Activated T-cell treated with anti-CD3 and anti-CD28 coated beads for 1 hour (primary cell): ENCODE measurements at regions not wholly inside any gene's neighbourhood (a gene's known extent, or its start where the extent isn't known, plus 50 kb on each side); places are given as distances from the start of the nearest gene placed in this dataset.

Experiments used
- DNase-seq: peaks from one replicate; pipeline ENCODE4 v3.0.0-alpha.2; 2020; ENCODE audit warnings: low read depth

DNA sequence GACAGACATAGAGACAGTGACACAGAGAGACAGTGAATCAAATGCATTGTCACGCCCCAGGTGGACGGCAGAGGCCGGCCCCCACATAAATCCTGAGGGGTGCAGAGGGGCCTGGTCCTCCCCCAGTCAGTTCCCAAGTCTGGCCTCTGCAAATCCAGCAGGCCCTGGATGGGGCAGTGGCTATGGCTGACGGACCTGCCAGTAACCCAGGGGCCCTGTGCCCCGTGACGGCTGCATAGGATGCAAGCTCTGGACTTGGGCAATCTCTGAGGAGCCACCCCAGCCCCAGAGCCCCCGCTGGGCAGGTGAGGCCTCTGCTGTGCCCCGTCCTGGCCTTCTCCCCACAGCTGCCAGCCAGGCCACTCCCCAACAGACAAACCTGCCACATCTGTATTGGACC lies 204.5 kb downstream of the BRD1 start:
- no peak for DNase-seq

DNA sequence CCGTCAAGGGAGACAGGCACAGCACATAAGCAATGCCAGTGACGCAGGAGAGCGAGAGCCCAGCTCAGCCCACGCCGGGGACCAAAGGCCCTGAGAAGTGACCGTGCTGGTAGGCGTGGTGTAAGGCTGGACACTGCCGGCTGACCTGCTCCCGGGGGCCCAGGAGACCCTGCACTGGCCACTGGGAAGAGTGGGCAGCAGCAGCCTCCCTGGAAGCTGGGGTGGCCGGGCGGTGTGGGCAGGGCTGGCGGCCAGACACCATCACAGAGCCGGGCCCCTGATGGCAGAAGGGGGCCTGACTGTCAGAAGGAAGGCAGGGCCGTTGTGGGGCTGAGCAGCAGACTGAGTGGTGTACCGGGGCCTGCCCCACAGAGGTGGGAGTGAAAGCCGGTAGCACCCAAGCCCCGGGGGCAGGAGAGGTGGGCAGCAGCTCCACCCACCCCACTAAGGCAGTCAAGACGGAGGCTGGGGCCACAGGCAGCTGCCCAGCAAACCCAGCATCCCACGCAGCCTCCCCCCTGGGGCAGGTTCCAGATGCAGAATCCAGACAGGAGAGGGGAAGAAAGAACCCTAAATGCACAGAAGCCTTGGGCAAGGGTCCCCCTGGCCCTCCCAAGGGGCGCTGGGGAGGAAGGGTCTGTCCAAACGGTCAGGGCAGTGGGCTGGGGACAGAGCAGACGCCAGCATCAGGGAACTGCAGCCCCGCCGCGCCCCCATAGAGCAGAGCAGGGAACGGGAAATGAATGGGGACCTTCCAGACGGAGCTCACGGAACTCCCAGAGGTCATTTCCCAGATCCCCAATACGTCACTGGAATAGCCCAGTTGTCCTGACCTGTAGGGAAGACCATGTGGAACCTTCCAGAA lies 205.2 kb downstream of the BRD1 start:
- DNase-seq = no peak

DNA sequence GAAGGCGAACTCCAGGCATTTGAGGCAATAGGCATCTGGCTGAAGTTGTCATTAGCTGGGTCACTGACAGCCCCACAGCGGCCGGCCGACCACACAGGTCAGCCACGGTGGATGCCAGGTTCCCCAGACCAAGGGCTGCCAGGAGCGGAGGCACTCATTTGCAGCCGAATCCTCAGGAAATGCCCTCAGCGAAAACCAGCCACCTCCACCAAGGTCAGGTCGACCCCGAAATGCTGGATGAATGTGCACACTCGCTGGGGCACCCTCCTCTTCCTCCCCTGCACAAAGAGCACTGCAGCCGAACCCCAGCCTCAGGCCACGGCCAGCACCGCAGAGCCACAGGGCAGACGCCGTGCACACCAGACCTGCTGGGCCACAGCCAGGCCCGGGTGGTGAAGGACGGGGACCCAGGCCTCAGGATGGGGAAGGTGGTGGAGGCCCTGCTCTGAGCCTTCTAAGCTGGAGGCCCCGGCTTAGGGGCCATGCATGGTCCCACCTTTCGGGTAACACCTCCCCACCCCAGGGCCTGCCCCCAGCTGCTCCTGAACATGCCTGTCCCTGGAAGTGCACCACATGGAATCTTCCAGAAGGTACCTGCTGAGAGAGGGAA lies 206.0 kb downstream of the BRD1 start:
- DNase-seq = no peak

DNA sequence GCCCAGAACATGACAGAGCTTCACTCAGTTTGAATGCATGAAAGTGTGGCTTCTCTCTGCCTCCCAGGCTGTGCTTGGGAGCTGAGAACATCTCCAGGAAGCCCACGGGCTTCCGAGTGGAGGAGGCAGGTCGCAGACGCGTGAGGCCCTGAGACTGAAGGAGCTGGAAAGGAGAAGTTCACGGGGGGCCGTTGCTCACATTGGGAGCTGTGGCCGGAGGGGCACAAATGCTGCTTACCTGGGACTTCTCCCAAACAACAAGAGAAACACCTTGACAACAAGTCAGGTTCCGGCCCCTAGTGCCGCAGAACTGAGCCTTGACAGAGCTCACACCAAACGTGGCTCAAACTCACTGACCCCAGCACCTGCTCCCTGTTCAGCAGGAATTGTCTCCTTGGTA lies 207.0 kb downstream of the BRD1 start:
- DNase-seq = no peak

DNA sequence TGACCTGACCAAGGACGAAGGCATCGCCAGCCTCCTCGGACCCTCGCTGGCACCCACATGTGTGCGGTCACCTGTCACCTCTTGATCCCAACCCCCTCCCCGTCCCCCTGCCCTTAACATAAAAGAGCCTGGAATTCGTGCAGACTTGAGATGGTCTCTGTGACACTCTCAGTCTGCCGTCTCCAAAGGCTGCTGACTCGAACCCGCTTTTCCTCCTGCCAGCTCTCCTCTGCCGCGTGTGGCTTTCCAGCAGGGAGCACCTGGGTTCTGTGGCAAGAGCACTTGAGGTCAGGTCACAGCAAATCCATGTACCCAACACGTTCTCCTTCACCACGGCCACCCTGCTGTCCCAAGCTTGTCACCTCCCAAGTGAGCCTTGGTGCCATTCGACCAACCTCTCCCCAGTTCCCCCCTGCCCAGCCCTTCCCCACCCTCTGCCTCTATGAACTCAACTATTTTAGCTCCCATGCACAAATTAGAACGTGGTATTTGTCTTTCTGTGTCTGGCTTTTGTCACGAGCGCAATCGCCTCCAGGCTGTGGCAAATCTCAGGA lies 207.6 kb downstream of the BRD1 start:
- no peak for DNase-seq

DNA sequence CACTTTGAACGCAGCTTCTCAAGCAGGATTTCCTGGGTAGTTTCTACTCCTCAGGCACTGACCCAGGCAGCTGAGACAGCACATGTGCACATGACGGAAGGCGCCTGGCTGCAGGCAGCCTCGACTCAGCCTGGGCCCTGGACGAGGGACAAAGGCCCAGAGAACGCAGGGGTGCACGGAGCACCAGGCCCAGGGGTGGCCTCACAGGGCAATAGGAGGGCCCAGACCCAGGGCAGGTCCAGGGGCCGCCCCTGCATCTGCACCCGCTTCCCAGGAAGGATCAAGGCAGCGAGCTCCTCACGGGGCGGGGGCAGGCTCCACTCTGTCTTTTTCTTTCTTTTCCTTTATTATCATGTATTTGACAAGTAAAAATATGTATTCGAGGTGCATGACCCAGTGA lies 208.4 kb downstream of the BRD1 start:
- DNase-seq = no peak

DNA sequence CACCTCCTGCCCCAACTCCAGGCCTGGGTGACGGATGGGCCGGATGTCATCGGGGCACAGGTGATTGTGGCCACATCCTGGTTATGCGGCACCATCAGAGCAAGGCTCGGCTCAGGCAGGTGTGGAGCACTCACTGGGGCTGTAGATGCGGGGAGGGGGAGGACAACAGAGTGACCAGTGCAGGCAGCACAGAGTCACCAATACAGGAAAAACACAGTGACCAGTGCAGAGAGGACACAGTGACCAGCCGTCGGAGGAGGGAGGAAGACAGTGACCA lies 209.1 kb downstream of the BRD1 start:
- DNase-seq = no peak

DNA sequence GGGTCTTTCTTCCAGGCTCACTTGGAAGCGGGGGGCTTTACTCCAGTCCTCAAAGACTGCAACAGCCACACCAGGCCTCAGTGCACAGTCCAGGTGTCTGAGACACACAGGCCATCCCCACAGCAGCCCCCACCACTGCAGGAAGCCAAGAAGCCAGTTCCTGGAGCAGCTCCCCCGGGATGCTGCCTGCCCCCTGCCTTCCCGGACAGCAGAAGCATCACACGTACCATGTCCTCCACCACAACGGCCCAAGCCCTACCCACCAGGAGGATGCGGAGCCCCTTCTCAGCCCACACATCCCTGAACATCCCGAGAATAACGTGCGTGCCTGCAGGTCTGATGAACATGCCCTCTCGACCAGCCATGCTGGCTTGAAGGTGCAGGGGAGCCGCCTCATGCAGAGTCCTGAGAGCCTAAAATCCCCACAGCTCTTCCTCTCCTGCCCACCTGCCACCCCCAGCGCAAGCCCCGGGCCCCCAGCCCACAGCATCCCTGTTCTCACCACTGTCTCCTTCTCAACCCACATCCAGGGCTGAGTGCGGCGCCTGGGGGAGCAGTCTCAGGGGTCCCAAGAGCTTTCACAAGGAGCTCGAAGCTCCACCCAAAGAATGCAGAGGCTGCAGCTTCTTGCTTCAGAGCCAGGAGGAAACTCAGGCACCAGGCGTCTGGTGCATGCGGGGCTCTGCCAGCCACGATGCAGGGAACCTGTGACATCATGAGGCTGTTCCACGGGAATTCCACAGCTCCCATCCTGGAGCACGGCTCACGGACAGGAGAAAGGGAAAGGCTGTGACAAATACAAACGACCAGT lies 209.6 kb downstream of the BRD1 start:
- no peak for DNase-seq

DNA sequence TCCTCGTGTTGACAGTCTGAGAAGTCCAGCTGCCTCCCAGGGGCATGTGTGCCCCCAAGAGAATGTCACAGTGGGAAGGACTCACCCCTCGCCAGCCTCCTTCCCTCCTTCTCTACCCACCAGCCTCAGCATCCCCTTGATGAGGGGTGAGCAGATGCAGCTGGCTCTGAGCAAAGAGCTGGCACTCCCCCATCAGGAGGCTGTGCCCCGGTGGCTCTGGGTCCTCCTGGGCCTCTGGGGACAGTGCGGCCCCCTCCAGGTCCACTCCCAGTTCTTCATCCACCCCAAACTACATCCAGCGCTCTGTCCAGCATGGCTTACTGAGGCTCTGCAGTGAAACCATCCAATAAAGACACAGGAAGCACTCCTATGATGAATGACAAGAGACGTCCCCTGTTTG lies 210.4 kb downstream of the BRD1 start:
- no peak for DNase-seq

DNA sequence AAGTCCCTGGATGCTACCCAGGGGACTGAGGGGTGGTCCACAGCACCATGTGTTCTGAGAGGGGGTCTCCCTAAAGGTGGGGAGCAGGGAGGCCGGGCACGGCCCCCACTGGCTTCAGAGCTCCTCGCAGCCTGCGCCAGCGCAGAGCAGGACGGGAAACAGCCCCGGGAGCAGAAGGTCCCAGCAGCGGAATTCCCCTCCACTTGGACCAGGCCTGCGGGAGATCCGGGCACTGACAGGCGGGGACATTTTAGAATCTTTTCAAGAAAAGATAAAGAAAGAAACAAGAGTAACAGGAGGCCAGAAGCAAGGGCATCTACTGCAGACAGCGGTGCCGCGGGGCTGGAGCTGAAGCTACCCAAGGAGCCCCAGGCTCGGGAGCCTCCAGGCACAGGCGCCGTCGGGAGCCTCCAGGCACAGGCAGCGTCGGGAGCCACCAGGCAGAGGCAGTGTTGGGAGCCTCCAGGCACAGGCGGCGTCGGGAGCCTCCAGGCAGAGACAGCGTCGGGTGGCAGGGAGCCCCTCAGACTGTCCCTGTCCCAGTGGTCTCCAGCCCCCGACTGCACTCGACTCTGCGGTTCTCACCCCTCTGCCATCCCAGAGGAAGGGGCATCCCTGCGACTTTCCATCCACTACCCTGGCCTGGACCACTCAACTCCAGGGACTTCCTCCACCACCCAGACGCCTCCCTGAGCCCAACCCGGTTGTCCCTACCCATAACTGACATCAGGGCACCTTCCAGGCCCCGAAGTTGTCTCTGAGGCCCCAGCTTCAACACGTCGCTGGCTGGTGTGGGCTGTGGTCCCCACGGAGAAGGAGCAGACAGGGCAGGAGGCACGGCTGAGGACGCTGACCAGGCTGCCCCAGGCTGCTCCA lies 211.1 kb downstream of the BRD1 start:
- no peak for DNase-seq

DNA sequence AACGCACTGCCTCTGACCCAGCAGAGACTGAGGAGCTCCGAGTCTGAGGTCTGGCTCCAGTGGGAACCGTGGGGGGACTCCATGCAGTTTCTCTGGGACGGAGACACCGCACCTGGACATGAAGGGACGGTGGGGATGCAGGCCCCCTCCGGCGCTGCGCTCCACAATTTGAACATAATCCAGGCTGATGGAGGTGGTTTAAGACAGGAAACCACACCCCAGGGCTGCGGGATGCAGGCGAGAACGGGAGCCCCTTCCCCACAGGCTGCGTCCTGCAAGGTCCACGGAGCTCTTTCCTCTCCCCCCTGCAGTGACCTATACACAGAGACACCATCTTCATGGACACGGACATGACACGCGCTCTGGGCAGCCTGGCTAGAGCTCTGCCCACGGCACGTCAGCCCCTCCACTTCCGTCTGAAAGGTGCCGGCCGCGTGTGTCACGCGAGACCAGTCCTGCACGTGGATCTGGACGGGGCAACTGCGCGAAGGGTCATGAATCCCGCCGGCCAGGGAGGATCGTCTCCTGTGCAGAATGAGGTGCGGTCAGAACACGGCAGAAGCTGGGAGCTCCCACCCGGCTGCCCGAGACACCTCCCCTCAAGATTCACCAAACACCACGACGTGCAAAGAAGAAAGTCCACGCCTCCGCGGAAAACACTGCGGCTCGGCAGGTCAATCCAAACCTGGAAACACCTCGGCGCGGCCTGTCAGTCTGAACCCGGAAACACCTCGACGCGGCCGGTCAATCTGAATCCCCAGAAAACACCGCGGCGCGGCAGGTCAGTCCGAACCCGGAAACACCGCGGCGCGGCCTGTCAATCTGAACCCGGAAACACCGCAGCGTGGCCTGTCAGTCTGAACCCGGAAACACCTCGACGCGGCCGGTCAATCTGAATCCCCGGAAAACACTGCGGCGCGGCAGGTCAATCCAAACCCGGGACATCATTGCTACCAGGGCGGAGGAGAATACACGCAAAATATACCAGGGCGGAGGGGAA lies 212.4 kb downstream of the BRD1 start:
- no peak for DNase-seq

DNA sequence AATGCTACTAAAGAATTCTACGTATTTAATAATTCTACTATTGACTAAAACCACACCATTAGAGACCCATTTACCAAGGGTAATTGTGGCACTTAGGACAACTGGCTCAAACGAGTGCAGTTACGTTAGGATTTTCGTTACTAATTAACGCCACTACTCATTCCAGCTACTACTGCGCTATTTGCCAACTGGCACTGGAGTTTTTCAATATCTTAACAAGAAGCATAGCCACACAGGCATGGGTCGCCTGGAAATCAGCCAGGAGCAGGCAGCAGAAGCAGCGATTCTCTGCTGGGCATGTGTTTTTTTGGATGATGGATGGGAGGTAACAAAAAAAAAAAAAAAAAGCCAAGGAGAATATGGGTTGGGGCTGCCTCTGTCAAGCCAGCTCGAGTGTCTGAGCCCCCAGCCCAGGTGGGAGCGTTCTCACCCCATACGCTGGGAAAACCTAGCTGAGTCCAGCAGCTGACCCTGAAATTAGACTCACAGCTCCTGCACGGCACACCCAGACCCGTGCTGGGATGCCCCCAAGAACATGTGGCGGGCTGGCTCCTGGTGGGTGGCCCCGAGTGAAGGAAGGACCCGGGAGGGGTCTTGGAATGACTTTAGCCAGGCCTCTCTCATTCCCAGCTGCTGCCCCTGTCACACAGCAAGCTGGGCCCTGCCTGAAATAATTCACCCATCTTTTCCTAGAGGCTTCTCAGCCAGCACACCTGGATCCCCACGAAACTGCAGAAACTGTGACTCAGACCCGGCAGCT lies 214.0 kb downstream of the BRD1 start:
- DNase-seq = no peak

DNA sequence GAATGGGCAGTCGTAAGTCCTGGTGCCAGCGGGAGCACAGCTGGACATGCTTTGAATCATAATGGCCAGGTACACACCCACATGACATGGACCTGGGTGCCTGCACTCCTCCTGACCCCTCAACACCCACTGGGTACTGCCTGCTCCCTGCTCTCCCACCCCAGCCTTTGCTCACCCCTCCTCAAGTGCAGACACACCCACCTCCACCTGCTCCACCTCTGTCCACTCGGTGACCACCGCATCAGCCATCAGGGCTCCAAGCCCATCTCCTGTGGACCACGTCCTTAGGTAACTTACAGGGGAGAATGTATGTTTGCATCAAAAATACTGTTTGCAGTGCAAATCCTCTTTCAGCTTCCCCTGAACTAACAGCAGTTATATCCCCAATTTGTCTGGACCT lies 214.6 kb downstream of the BRD1 start:
- no peak for DNase-seq

DNA sequence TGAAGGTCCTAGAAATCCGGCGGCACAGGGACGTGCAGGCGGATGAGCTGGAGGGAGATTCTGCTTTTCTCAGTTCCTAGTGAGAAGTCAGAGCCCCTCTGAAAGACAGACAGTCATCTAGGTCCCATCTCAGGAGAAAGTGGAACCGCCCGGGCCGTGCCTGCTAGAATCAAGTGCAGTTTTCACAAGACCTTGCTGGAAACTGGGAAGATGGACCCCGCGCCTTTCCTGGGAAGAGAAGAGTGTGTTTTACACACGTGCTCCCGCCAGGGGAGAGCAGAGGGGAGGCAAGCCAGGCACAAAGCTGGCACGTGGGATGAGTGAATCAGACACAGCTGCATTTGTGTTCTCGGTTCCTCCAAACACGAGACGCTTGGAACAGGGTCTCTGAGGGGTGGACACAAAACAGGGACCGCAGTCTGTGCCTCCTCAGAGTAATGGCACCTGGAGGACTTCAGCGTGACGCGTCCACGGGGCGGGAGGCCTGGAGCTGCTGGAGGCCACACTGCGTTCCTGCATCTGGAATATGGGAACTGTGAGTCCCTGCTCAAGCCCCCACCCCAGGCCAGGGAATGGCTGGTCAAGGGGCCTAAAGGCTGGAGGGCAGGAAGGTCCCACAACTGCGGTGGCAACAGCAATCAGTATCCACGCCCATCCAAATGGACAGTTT lies 218.3 kb downstream of the BRD1 start:
- DNase-seq = no peak

DNA sequence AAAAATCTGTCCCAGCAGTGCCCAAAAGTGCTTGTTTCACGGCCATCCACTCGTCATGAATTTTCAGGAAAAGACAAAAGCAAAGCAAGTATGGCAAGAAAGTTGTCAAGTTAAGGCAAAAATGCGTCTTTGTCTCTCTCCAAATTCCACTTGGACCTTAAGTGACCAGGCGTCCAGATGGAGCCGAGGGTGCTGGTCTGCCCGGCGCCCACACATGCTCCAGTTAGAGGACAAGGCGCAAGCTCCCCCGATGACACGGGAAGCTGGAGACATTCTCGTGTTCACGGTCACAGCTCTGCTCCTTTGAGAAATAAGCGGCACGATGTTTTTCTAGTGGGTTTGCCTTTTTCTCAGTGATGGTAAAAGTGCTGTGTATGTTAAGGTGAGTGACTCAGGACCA lies 219.0 kb downstream of the BRD1 start:
- DNase-seq = no peak

DNA sequence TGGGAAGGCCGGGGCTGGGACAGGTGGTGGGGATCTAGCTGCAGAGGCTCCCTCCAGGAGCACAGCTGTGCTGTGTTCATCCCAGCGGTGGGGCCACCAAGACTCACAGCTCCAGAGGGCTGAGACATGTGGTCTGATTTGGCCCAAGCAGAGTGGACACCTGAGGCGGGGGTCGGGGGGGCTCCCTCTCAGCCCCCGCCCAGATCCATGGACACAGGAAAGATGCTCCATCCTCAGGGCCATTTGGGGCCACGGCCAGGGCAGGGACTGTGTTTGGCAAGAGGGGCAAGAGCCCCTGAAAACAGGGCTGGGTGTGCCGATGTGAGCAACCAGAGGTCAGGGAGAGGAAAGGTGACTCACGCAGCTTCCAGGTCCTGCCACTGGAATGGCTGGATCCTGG lies 219.4 kb downstream of the BRD1 start:
- no peak for DNase-seq

DNA sequence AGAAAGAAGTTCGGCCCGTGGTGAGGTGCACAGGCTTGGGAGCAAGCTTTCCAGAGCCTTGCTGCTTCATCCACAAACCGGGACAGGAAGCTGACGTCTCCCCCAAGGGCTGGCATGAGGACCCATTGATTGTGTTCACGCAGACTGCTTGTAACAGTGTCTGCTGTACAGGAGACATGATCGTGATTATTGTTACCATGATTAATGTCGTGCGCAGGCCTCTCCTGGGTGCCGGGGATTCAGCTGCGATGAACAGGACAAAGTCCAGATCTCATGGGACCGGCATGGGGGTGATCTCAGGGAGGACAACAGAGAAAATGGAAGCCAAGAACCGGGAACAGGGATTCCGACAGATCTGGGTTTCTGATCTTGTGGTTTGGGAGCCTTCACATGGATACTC lies 219.9 kb downstream of the BRD1 start:
- DNase-seq = no peak

DNA sequence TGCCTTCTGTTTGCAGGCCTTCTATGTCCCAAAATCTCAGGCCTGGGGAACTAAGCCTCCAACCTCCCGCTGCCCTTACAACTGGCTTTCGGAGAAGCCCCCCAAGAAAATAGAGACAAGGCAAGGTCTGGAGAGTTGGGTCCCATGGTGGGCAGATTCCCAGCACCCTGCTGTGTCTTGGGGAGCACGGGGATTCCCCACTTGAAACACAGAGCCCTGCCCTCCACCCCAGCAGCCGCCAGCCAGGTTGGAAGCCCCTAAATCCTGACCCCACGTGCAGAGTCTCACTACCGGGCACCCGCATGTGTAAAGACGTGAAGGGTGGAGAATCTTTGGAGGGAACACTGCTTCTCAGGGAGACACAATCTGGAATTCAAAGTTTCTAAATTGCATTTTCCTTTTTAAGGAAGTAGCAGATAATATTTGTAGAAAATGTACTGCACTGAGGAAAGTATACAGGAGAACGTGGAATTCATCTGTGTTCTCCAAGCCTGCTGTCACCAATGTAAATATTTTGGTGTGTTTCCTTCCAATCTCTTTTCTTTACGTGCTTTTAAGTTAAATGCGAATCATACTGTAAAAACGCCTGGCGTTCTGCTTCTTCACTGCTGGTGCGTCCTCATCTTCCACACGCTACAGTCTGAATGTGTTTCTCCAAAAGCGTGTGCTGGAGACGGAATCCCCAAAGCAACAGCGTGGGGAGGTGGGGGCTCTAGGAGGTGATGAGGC lies 220.9 kb downstream of the BRD1 start:
- no peak for DNase-seq
